ENCODE measurements at regions not wholly inside any gene's neighbourhood (a gene's known extent, or its start where the extent isn't known, plus 50 kb on each side); places are given as distances from the start of the nearest gene placed in this dataset.

GRCh38 chr20:4549711-4550259 is 136.5 kb upstream of the PRNP start:
- no peak for FAIRE-seq

More at GRCh38 chr20:4549711-4550259, 136.5 kb upstream of the PRNP start:
- H3K79me2 ChIP-seq (ENCODE audit: control insufficient read depth, insufficient read depth, low read length) = no peaks in the 10 kb centered on the region
- H4K20me1 ChIP-seq (replicated peaks; ENCODE audit: control insufficient read depth, extremely low read depth, insufficient read depth, low read length) = no peaks in the 10 kb centered on the region
- no peaks in the 10 kb centered on the region for H3K36me3 ChIP-seq (ENCODE audit: control insufficient read depth in 2 of 2, extremely low read depth in 1 of 2, insufficient read depth in 2 of 2, low read length in 2 of 2)
- no peak overlapping the region for H3K9ac ChIP-seq (replicated peaks; ENCODE audit: extremely low read depth, insufficient read depth, low read length)
- dilution Hi-C loops (cut with MboI; ENCODE audit: extremely low pct_ligation_motif_present, low sequenced_read_pairs) (no loop called here), intact Hi-C loops (cut with micrococcal nuclease) (loop anchor here (1.0 to 2.0 kb wide), 2 partner anchors 37 to 42 kb away; no protein-coding TSS in a partner anchor)
- H3K4me2 ChIP-seq (ENCODE audit: insufficient read depth, low read length) = no peak overlapping the region
- H3K27ac ChIP-seq (ENCODE audit: insufficient read depth, low read depth, low read length) = no peak overlapping the region
- no peaks in the 10 kb centered on the region for H3K9me3 ChIP-seq (replicated peaks; ENCODE audit: control insufficient read depth, insufficient read depth, low read length)
- H3K4me3 ChIP-seq (replicated peaks in 1 of 3; ENCODE audit: insufficient read depth in 1 of 3, low read depth in 1 of 3, low read length in 3 of 3) = no peak overlapping the region
- H3K27me3 ChIP-seq (ENCODE audit: control insufficient read depth in 2 of 2, insufficient read depth in 2 of 2, low read length in 2 of 2) = no peaks in the 10 kb centered on the region
- H3K4me1 ChIP-seq (ENCODE audit: control insufficient read depth, extremely low read depth, insufficient read depth, low read length) = peaks cover 40% of the 10 kb centered on the region
- no TSS peak for BruUV-seq (replicated peaks)
- TF ChIP-seq MYC (IDR thresholded peaks at IDR 0.05; ENCODE audit: low read depth, low read length) (no peak), FOS (IDR thresholded peaks at IDR 0.05; ENCODE audit: borderline replicate concordance, insufficient read depth, low read length) (no peak), EZH2 (IDR thresholded peaks at IDR 0.05; ENCODE audit: borderline replicate concordance, low read depth, low read length, severe bottlenecking) (no peak), POLR2A (IDR thresholded peaks at IDR 0.05; ENCODE audit: low read depth, low read length) (no peak), MAX (IDR thresholded peaks at IDR 0.05; ENCODE audit: insufficient read depth, insufficient read length) (no peak), GATA2 (IDR thresholded peaks at IDR 0.05; ENCODE audit: insufficient read depth, insufficient read length, low read depth, low read length) (no peak), JUN (IDR thresholded peaks at IDR 0.05; ENCODE audit: borderline replicate concordance, insufficient read depth, insufficient read length, low read depth) (no peak), POLR2AphosphoS5 (IDR thresholded peaks at IDR 0.05; ENCODE audit: insufficient read depth, low read depth, low read length) (no peak), CTCF (IDR thresholded peaks at IDR 0.05; ENCODE audit: extremely low read depth in 1 of 2, insufficient read depth in 1 of 2, low read depth in 1 of 2, low read length in 2 of 2) (no peak)
- no peak for DNase-seq (ENCODE audit: low read depth, low spot score)
- ChIA-PET CTCF (no interaction called here), POLR2A (no interaction called here)
- no peaks in the 10 kb centered on the region for H3K9me1 ChIP-seq (replicated peaks; ENCODE audit: control insufficient read depth, extremely low read depth, insufficient read depth, low read length)
- no peak overlapping the region for H2AFZ ChIP-seq (ENCODE audit: low read depth, low read length)
